GM10266 (cell line): ENCODE measurements at regions not wholly inside any gene's neighbourhood (a gene's known extent, or its start where the extent isn't known, plus 50 kb on each side); places are given as distances from the start of the nearest gene placed in this dataset.

ENCODE experiments used
- DNase-seq: peaks from one replicate; pipeline ENCODE4 v3.0.0; 2012; ENCODE audit errors: extremely low spot score
- TF ChIP-seq, protein P1 (sequence below): IDR thresholded peaks from 2 replicates; pipeline ENCODE4 v1.5.1; 2012; ENCODE audit warnings: mild to moderate bottlenecking, low read depth; ENCODE audit not compliant: control insufficient read depth, insufficient read depth; ENCODE audit errors: missing control alignments

DNA sequence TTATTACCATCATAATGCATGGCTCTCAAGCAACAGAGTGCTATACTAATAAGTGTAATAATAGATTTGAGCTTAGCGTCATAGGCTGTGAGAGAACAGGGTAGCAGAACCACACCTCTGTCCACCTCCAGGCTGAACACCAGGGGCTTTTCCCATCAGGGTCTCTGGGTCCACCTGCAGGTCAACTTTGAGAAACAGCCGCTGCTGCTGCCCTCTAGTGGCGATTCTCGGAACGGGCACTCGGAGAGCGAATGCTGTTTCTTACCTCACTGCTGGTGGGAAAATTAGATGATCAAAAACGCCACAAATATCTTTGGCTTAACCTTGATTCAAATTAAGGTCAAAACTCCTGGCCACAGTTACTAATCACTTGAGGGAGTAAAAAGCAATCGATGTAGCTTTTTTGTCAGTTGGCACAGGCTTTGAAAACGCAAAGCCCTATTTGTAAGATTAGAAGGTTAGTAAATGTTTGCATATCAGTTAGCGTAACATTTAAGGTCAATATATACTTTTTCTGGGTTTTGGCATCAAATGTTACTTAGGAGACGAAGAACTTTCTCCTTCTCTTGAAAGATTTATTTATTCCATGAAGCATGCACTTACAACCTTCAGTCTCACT, 127.9 kb upstream of the TMEM132D start:
- DNase-seq = peak; percentile 74
- TF ChIP-seq, protein P1, sequence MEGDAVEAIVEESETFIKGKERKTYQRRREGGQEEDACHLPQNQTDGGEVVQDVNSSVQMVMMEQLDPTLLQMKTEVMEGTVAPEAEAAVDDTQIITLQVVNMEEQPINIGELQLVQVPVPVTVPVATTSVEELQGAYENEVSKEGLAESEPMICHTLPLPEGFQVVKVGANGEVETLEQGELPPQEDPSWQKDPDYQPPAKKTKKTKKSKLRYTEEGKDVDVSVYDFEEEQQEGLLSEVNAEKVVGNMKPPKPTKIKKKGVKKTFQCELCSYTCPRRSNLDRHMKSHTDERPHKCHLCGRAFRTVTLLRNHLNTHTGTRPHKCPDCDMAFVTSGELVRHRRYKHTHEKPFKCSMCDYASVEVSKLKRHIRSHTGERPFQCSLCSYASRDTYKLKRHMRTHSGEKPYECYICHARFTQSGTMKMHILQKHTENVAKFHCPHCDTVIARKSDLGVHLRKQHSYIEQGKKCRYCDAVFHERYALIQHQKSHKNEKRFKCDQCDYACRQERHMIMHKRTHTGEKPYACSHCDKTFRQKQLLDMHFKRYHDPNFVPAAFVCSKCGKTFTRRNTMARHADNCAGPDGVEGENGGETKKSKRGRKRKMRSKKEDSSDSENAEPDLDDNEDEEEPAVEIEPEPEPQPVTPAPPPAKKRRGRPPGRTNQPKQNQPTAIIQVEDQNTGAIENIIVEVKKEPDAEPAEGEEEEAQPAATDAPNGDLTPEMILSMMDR = peak; percentile 95

DNA sequence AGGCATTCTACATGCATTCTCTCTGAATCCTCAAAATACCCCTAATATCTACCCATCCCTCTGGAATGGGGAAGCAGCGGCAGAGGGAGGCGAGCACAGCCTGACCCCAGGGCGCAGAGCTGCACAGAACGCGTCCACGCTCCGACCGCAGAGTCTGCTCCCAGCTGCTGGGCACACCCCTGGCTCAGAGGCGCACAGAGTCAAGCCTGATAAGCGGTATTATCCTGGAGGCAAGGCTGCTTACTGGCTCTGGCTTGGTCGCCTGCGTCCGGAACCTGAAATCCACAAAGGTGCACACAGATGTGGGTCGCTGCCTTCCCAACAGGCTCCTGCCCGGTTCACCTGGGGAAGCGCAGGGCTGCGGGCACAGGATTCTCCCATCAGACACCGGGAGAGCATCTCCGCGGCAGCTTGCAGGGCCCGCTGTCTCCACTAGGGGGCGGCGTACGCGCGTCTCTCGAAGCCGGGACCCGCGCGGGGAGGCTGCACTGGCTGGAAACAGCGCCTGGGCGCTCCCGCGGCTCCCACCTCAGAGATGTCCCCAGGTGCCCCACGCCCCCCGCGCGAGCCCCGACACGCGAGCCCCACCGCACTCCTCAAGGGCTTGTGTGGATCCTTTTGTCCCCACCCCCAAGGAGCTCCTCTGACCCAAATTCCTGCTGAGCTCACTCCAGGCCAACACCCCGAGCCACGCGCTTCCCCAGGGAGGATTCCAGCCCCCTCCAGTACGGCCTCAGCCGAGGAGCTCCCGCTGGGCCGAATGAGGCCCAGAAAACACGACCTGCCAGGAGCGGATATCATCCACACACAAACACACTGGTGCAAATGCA, 120.1 kb upstream of the FZD10 start:
- TF ChIP-seq, protein P1 = peak; percentile 31
- no peak for DNase-seq

DNA sequence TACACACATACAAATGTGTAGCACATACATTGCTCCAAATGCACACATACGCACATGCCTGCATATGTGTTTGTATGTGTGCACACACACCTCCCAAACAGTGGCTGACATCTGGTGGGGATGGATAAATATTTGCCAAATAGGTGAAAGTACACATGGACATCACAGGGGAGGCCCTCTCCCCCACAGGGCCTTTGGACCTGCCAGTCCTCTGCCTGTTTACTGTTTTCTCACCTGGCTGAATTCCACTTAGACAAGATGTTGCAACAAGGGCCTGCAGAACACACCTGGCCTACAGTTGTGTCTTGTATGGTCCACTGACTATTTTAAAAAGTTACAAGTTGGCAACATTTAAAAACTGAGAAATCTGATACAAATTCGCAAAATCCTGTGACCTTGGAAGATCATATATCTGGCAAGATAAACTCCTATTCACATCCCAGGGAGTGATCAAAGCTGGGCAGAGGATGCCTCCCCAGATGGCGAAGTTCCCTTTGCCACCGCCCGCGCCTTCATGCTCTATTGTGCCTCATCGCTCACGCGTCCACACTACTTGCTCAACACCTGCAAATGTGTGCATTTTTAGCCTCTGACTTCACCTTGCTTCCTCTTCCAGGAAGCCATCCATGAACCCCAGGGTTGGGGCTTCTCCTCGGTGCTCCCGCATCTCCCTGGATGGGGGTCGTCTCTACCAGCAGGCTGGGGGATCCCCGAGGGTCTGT, 118.4 kb upstream of the FZD10 start:
- no peak for DNase-seq
- TF ChIP-seq, protein P1 = no peak

DNA sequence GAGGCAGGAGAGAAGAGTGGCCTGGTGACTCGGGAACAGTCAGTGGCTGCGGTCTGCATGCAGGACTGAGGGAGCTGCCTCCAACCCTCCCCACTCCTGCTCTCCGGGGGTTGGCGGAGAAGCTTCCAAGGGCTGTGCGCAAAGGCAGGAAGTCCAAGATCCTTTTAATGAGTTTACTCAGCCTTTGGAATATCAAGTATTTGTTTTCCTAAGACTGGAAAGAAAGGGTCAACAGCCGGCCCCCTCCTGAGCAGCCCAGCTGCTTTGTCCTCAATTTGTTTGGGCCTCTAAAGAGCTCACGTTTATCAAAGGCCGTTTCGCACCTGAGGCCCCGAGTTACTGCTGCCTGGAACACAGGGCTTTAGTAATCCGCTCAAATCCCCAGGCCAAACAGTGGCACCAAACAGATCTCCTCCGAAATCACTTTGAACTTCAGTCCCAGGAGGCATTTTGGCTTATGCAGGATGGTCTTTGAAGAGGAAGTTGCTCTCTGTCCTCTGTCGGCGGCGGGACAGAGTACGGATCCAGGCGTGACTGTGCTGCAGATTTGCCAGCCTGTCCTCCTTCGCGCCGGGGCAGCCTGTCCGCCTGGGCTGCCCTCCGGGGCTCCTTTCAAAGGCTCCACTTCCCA, 117.2 kb upstream of the FZD10 start:
- DNase-seq = no peak
- TF ChIP-seq, protein P1 = no peak

DNA sequence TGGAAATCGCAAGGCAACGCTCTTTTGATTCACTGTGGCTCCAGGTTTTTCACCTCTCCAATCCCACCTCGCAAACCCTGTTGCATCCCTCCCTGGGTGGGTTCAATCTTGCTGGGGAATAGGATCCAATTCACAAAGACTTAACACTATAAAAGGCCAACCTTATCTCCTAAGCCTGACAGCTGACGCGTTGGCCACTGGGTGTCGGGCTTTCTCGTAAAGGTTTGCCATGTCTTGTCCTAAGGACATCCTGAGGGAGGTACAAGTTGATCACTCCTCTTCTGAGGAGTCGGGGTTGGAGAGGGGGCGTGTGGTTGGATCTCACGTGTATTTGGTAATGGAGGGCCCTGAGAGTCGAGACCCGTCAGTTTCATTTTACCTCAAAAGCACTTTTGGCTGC, 112.6 kb upstream of the FZD10 start:
- no peak for DNase-seq
- TF ChIP-seq, protein P1 = no peak

DNA sequence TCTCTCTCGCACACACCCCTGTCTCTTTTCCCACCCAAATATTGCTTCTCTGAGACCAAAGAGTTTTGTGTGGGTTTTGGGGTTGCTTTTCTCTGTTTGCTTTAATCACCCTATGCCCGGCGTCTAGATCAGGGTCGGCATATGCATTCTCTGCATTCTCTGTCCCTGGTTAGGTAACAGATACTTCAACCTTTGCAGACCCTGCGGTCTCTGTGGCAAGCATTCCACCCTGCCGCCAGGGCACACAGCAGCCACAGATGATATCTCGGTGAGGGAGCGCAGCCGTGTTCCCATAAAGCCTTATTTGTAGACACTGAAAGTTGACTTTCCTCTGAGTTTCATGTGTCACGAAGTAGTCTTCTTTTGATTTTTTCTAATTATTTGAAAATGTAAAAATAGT, 110.4 kb upstream of the FZD10 start:
- no peak for DNase-seq
- TF ChIP-seq, protein P1 = no peak

DNA sequence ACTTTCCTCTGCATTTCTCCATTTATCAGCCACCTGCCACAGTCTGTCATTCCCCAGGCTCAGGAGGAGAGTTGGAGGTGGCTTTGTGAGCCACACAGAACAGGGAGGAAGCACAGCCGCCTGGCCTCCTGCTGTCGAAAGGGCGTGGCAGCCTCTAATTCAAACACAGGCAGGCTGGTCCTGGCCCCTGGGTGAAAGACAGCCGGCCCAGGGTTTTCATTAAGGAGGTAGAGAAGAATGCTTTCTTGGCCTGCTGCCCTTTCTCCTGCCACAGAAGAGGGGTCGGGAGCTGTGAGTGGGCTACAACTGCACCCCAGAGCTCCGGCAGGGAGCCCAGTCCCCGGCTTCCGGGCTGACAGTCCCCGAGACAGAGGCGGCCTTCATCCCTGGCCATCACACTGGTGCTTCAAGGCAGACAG, 108.6 kb upstream of the FZD10 start:
- no peak for DNase-seq
- TF ChIP-seq, protein P1 = no peak
